OCI-LY1 (cell line): ENCODE measurements at regions not wholly inside any gene's neighbourhood (a gene's known extent, or its start where the extent isn't known, plus 50 kb on each side); places are given as distances from the start of the nearest gene placed in this dataset.

Experiments
- CTCF ChIP-seq: fragments of 200-600 bp; sonication (generic), shearing (Covaris generic); IDR thresholded peaks from 2 replicates; pipeline ENCODE4 v1.5.1; 2017; ENCODE audit warnings: mild to moderate bottlenecking, antibody characterized with exemption, low read length, moderate library complexity, mixed read lengths
- EZH2 ChIP-seq: fragments of 200-600 bp; sonication (generic), shearing (Covaris generic); IDR thresholded peaks from 2 replicates; pipeline ENCODE4 v1.8.0; 2017; ENCODE audit warnings: borderline replicate concordance, mixed run types, mild to moderate bottlenecking, antibody characterized with exemption, low read length, moderate library complexity, mixed read lengths

GRCh38 chr13:110965755-110966134 lies 50.9 kb upstream of the ANKRD10 start:
- TF ChIP-seq CTCF (no peak), EZH2 (no peak)
